ENCODE measurements at regions not wholly inside any gene's neighbourhood (a gene's known extent, or its start where the extent isn't known, plus 50 kb on each side); places are given as distances from the start of the nearest gene placed in this dataset.

DNA sequence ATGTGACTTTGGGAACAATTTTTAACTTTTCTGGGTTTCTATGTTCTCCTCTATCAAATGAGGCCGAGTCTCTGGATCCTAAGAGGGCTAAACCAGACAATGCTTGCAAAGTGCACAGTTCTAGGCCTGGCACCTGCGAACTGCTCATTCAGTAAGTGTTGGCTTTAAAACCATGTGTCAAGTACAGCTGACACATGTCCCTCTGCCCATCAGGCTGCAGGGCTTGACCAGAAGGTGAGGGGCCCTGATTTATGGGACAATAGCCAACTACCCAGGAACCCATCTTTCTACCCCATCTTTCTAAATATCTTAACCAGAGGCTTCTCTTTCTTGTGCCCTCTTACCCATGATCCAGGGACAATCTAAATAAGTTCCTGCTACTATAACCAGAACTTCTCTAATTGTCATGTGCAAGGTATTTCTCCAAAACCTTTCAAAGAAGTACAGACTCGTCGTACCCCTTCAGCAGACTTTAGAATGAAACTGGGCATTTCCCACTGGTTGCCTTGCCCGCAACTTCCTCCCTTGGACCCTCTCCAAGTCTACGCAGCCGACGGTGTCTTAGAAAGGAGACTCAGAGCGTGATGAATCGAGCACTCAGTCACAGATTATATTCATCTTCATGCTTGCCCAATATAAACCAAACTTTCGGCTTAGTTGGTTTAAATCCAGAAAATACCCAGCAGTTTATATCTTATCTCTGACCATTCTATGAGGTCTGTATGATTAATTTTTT lies 69.8 kb upstream of the STEAP1B start (continued):
- TF ChIP-seq FOSL1 (IDR thresholded peaks at IDR 0.05; ENCODE audit: insufficient read depth, low read depth, low read length), result no peak
- no peak for TF ChIP-seq MAFK (IDR thresholded peaks at IDR 0.05; ENCODE audit: low read depth, low read length)
- no peak for TF ChIP-seq NRF1 (IDR thresholded peaks at IDR 0.05; ENCODE audit: low read depth, low read length)
- no peak for TF ChIP-seq CREB1 (IDR thresholded peaks at IDR 0.05)
- TF ChIP-seq, protein P1, sequence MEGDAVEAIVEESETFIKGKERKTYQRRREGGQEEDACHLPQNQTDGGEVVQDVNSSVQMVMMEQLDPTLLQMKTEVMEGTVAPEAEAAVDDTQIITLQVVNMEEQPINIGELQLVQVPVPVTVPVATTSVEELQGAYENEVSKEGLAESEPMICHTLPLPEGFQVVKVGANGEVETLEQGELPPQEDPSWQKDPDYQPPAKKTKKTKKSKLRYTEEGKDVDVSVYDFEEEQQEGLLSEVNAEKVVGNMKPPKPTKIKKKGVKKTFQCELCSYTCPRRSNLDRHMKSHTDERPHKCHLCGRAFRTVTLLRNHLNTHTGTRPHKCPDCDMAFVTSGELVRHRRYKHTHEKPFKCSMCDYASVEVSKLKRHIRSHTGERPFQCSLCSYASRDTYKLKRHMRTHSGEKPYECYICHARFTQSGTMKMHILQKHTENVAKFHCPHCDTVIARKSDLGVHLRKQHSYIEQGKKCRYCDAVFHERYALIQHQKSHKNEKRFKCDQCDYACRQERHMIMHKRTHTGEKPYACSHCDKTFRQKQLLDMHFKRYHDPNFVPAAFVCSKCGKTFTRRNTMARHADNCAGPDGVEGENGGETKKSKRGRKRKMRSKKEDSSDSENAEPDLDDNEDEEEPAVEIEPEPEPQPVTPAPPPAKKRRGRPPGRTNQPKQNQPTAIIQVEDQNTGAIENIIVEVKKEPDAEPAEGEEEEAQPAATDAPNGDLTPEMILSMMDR (IDR thresholded peaks at IDR 0.05; ENCODE audit: control extremely low read depth in 1 of 3, insufficient read depth in 1 of 3, low read depth in 1 of 3, low read length in 3 of 3), result no peak
